ENCODE measurements at regions not wholly inside any gene's neighbourhood (a gene's known extent, or its start where the extent isn't known, plus 50 kb on each side); places are given as distances from the start of the nearest gene placed in this dataset.

GRCh38 chr2:142694282-142694681, 183.2 kb upstream of the KYNU start:
- no peak for TF ChIP-seq CTCF (IDR thresholded peaks at IDR 0.05 in 4 of 5, conservative IDR thresholded peaks at IDR 0.05 in 1 of 5)
- no peak for TF ChIP-seq POLR2A (IDR thresholded peaks at IDR 0.05)

Data from gastrocnemius medialis (tissue), 4 donors.